Keratinocyte (primary cell): ENCODE measurements at regions not wholly inside any gene's neighbourhood (a gene's known extent, or its start where the extent isn't known, plus 50 kb on each side); places are given as distances from the start of the nearest gene placed in this dataset.

Source experiments
- DNase-seq: peaks from one replicate; pipeline ENCODE4 v3.0.0-alpha.2; 2011; ENCODE audit warnings: low read depth, missing footprints, low spot score
- FAIRE-seq: peaks from 2 replicates; lab custom pipeline; 2011; peaks lifted over from hg19 to GRCh38; lab: Jason Lieb, UNC
- H2AFZ ChIP-seq: 2 replicates; pipeline ENCODE4 v1.6.0; 2012; ENCODE audit warnings: low read length, control low read depth, inconsistent platforms; ENCODE audit not compliant: control insufficient read depth
- H3K27ac ChIP-seq: 2 replicates; pipeline ENCODE4 v1.5.1; 2011; ENCODE audit warnings: low read length; ENCODE audit not compliant: control insufficient read depth, insufficient read depth
- H3K27me3 ChIP-seq: 3 replicates; pipeline ENCODE4 v1.6.0; 2011; ENCODE audit warnings: low read length; ENCODE audit not compliant: control insufficient read depth, insufficient read depth; ENCODE audit errors: extremely low read depth
- H3K36me3 ChIP-seq, 2 experiments: 2 replicates in 1 of 2; 3 replicates in 1 of 2; pipeline ENCODE4 v1.5.1; 2011; ENCODE audit warnings: low read length in 2 of 2, mild to moderate bottlenecking in 1 of 2; ENCODE audit not compliant: control insufficient read depth in 2 of 2, insufficient read depth in 2 of 2; ENCODE audit errors: extremely low read depth in 1 of 2
- H3K4me1 ChIP-seq: 3 replicates; pipeline ENCODE4 v1.5.1; 2011; ENCODE audit warnings: low read length; ENCODE audit not compliant: control insufficient read depth, insufficient read depth; ENCODE audit errors: extremely low read depth
- H3K4me2 ChIP-seq: 3 replicates; pipeline ENCODE4 v1.6.0; 2011; ENCODE audit warnings: low read depth, low read length; ENCODE audit not compliant: control insufficient read depth, insufficient read depth; ENCODE audit errors: extremely low read depth
- H3K4me3 ChIP-seq, 3 experiments: fragments of 200-600 bp in 1 of 3; sonication (generic) in 1 of 3; 2 replicates in 2 of 3; 3 replicates in 1 of 3; pipeline ENCODE4 v1.5.1; 2011 to 2016; ENCODE audit warnings: low read length in 3 of 3, mild to moderate bottlenecking in 3 of 3, control low read depth in 2 of 3, inconsistent platforms in 1 of 3, low read depth in 1 of 3, mixed read lengths in 1 of 3, mixed run types in 1 of 3, moderate library complexity in 1 of 3; ENCODE audit not compliant: control insufficient read depth in 2 of 3, insufficient read depth in 2 of 3; ENCODE audit errors: extremely low read depth in 1 of 3
- H3K79me2 ChIP-seq: 2 replicates; pipeline ENCODE4 v1.6.0; 2012; ENCODE audit warnings: low read length; ENCODE audit not compliant: control insufficient read depth, insufficient read depth
- H3K9ac ChIP-seq: 3 replicates; pipeline ENCODE4 v1.6.0; 2011; ENCODE audit warnings: low read length; ENCODE audit not compliant: control insufficient read depth, insufficient read depth; ENCODE audit errors: extremely low read depth
- H3K9me1 ChIP-seq: 3 replicates; pipeline ENCODE4 v1.6.0; 2011; ENCODE audit warnings: low read length; ENCODE audit not compliant: control insufficient read depth, insufficient read depth; ENCODE audit errors: extremely low read depth
- H3K9me3 ChIP-seq: 2 replicates; pipeline ENCODE4 v1.5.1; 2012; ENCODE audit warnings: low read depth, low read length; ENCODE audit not compliant: control insufficient read depth
- H4K20me1 ChIP-seq: 3 replicates; pipeline ENCODE4 v1.6.0; 2011; ENCODE audit warnings: low read length; ENCODE audit not compliant: control insufficient read depth, insufficient read depth; ENCODE audit errors: extremely low read depth
- EZH2 ChIP-seq: IDR thresholded peaks from one replicate; pipeline ENCODE4 v1.6.1; 2012; ENCODE audit warnings: inconsistent platforms, mild to moderate bottlenecking, low read length, moderate library complexity
- dilution Hi-C: fragments of 300-500 bp; cut with MboI; formaldehyde crosslinking; loops from one replicate; pipeline ENCODE4 v1.7.0; 2020; ENCODE audit warnings: low sequenced_read_pairs; ENCODE audit not compliant: extremely low pct_ligation_motif_present
- TF ChIP-seq, protein P1 (sequence below), 3 experiments: IDR thresholded peaks in 1 of 3; conservative IDR thresholded peaks in 1 of 3; optimal IDR thresholded peaks in 1 of 3; 2 replicates in 2 of 3; 3 replicates in 1 of 3; pipeline versions ENCODE3 to v1.5.1; 2011; ENCODE audit warnings: low read length in 3 of 3, mild to moderate bottlenecking in 3 of 3, moderate library complexity in 2 of 3, control low read depth in 1 of 3, inconsistent platforms in 1 of 3; ENCODE audit not compliant: insufficient read depth in 2 of 3; ENCODE audit errors: extremely low read depth in 1 of 3

GRCh38 chr13:73337532-73337931 lies 278.7 kb downstream of the KLF5 start:
- no peaks in the 10 kb centered on the region for H3K9me3 ChIP-seq
- TF ChIP-seq, protein P1, sequence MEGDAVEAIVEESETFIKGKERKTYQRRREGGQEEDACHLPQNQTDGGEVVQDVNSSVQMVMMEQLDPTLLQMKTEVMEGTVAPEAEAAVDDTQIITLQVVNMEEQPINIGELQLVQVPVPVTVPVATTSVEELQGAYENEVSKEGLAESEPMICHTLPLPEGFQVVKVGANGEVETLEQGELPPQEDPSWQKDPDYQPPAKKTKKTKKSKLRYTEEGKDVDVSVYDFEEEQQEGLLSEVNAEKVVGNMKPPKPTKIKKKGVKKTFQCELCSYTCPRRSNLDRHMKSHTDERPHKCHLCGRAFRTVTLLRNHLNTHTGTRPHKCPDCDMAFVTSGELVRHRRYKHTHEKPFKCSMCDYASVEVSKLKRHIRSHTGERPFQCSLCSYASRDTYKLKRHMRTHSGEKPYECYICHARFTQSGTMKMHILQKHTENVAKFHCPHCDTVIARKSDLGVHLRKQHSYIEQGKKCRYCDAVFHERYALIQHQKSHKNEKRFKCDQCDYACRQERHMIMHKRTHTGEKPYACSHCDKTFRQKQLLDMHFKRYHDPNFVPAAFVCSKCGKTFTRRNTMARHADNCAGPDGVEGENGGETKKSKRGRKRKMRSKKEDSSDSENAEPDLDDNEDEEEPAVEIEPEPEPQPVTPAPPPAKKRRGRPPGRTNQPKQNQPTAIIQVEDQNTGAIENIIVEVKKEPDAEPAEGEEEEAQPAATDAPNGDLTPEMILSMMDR (optimal IDR thresholded peaks at IDR 0.05 in 1 of 3, IDR thresholded peaks at IDR 0.05 in 1 of 3, conservative IDR thresholded peaks at IDR 0.05 in 1 of 3; ENCODE audit: extremely low read depth in 1 of 3, insufficient read depth in 2 of 3, low read length in 3 of 3), result no peak
- no peak for TF ChIP-seq EZH2
- no peak overlapping the region for H3K4me3 ChIP-seq
- peak overlapping the region; percentile 80 for H3K9ac ChIP-seq
- FAIRE-seq, result no peak
- no peaks in the 10 kb centered on the region for H3K9me1 ChIP-seq
- no peaks in the 10 kb centered on the region for H4K20me1 ChIP-seq
- no peaks in the 10 kb centered on the region for H3K79me2 ChIP-seq
- H2AFZ ChIP-seq, result no peak overlapping the region
- H3K27ac ChIP-seq, result peak overlapping the region; percentile 100
- DNase-seq, result no peak
- peak overlapping the region; percentile 50 for H3K4me2 ChIP-seq
- H3K4me1 ChIP-seq, result peaks cover 75% of the 10 kb centered on the region
- dilution Hi-C loops, result no loop called here
- H3K36me3 ChIP-seq, result no peaks in the 10 kb centered on the region
- H3K27me3 ChIP-seq, result no peaks in the 10 kb centered on the region

GRCh38 chr13:73336773-73337172 lies 278.0 kb downstream of the KLF5 start:
- TF ChIP-seq, protein P1 (optimal IDR thresholded peaks at IDR 0.05 in 1 of 3, IDR thresholded peaks at IDR 0.05 in 1 of 3, conservative IDR thresholded peaks at IDR 0.05 in 1 of 3; ENCODE audit: extremely low read depth in 1 of 3, insufficient read depth in 2 of 3, low read length in 3 of 3), result no peak
- no peak for TF ChIP-seq EZH2
- H3K27me3 ChIP-seq, result no peaks in the 10 kb centered on the region
- H3K27ac ChIP-seq, result peak overlapping the region; percentile 100
- no peaks in the 10 kb centered on the region for H3K79me2 ChIP-seq
- H3K4me1 ChIP-seq, result peaks cover 70% of the 10 kb centered on the region
- peak; percentile 84 for FAIRE-seq
- no peaks in the 10 kb centered on the region for H4K20me1 ChIP-seq
- DNase-seq, result peak; percentile 69
- no peak overlapping the region for H3K4me3 ChIP-seq
- no peaks in the 10 kb centered on the region for H3K9me1 ChIP-seq
- H3K36me3 ChIP-seq, result no peaks in the 10 kb centered on the region
- no peak overlapping the region for H2AFZ ChIP-seq
- H3K4me2 ChIP-seq, result peak overlapping the region; percentile 50
- dilution Hi-C loops, result no loop called here
- peak overlapping the region; percentile 80 for H3K9ac ChIP-seq
- H3K9me3 ChIP-seq, result no peaks in the 10 kb centered on the region
